Mesenchymal stem cell (in vitro differentiated cells and primary cell): ENCODE measurements at regions not wholly inside any gene's neighbourhood (a gene's known extent, or its start where the extent isn't known, plus 50 kb on each side); places are given as distances from the start of the nearest gene placed in this dataset.

Experiments used
- DNase-seq: peaks from one replicate; pipeline ENCODE4 v3.0.0-alpha.2; 2013
- H2AFZ ChIP-seq: one replicate; pipeline ENCODE4 v1.6.1; 2013; ENCODE audit warnings: low read depth, mild to moderate bottlenecking, control low read depth, inconsistent platforms, low read length, moderate library complexity
- H2AK5ac ChIP-seq: 2 replicates; pipeline ENCODE4 v1.6.1; 2013; ENCODE audit warnings: low read length, moderate library complexity, mild to moderate bottlenecking, inconsistent platforms; ENCODE audit not compliant: severe bottlenecking
- H2BK120ac ChIP-seq: one replicate; pipeline ENCODE4 v1.6.1; 2013; ENCODE audit warnings: low read depth, mild to moderate bottlenecking, inconsistent platforms, low read length, moderate library complexity
- H2BK12ac ChIP-seq, 2 experiments: one replicate each; pipeline ENCODE4 v1.6.1; 2013; ENCODE audit warnings: inconsistent platforms in 2 of 2, low read length in 2 of 2, mild to moderate bottlenecking in 2 of 2, moderate library complexity in 2 of 2, control low read depth in 1 of 2
- H2BK15ac ChIP-seq: one replicate; pipeline ENCODE4 v1.6.1; 2013; ENCODE audit warnings: mild to moderate bottlenecking, low read depth, inconsistent platforms; ENCODE audit not compliant: poor library complexity, severe bottlenecking
- H2BK5ac ChIP-seq: 2 replicates; pipeline ENCODE4 v1.6.1; 2013; ENCODE audit warnings: low read depth, mild to moderate bottlenecking, low read length, control low read depth, inconsistent platforms; ENCODE audit not compliant: poor library complexity, severe bottlenecking
- H3K14ac ChIP-seq, 2 experiments: one replicate each; pipeline ENCODE4 v1.6.1; 2013; ENCODE audit warnings: inconsistent platforms in 2 of 2, low read length in 2 of 2, control low read depth in 1 of 2, mild to moderate bottlenecking in 1 of 2, moderate library complexity in 1 of 2
- H3K18ac ChIP-seq, 2 experiments: one replicate each; pipeline ENCODE4 v1.6.1; 2013; ENCODE audit warnings: inconsistent platforms in 2 of 2, low read length in 2 of 2, control low read depth in 1 of 2, low read depth in 1 of 2, mild to moderate bottlenecking in 1 of 2
- H3K23ac ChIP-seq, 2 experiments: one replicate each; pipeline ENCODE4 v1.6.1; 2013; ENCODE audit warnings: inconsistent platforms in 2 of 2, low read length in 2 of 2, mild to moderate bottlenecking in 2 of 2, moderate library complexity in 2 of 2, control low read depth in 1 of 2
- H3K27ac ChIP-seq: 2 replicates; pipeline ENCODE4 v1.5.1; 2013; ENCODE audit warnings: mild to moderate bottlenecking, moderate library complexity, low read length, control low read depth, inconsistent platforms; ENCODE audit not compliant: poor library complexity, severe bottlenecking
- H3K27me3 ChIP-seq, 2 experiments: 2 replicates each; pipeline versions ENCODE4 v1.6.1 to v1.7.0; 2013; ENCODE audit warnings: low read length in 2 of 2, mild to moderate bottlenecking in 2 of 2, moderate library complexity in 2 of 2, control low read depth in 1 of 2, inconsistent platforms in 1 of 2; ENCODE audit not compliant: control insufficient read depth in 1 of 2, insufficient read depth in 1 of 2
- H3K36me3 ChIP-seq, 2 experiments: 2 replicates each; pipeline versions ENCODE4 v1.6.1 to v1.7.0; 2013; ENCODE audit warnings: low read length in 2 of 2, control low read depth in 1 of 2, inconsistent platforms in 1 of 2, low read depth in 1 of 2, mild to moderate bottlenecking in 1 of 2; ENCODE audit not compliant: insufficient read depth in 2 of 2, control insufficient read depth in 1 of 2
- H3K4ac ChIP-seq, 2 experiments: one replicate each; pipeline ENCODE4 v1.6.1; 2013; ENCODE audit warnings: inconsistent platforms in 2 of 2, low read length in 2 of 2, mild to moderate bottlenecking in 2 of 2, moderate library complexity in 2 of 2, control low read depth in 1 of 2, low read depth in 1 of 2
- H3K4me1 ChIP-seq: 2 replicates; pipeline ENCODE4 v1.6.1; 2013; ENCODE audit warnings: low read depth, low read length, control low read depth; ENCODE audit not compliant: control insufficient read depth, insufficient read depth
- H3K4me2 ChIP-seq: 2 replicates; pipeline ENCODE4 v1.6.1; 2013; ENCODE audit warnings: low read length, mild to moderate bottlenecking, inconsistent platforms; ENCODE audit not compliant: poor library complexity, severe bottlenecking
- H3K4me3 ChIP-seq, 2 experiments: 2 replicates each; pipeline versions ENCODE4 v1.5.1 to v1.7.0; 2013; ENCODE audit warnings: low read length in 2 of 2, mild to moderate bottlenecking in 2 of 2, control low read depth in 1 of 2, low read depth in 1 of 2; ENCODE audit not compliant: insufficient read depth in 1 of 2
- H3K79me1 ChIP-seq: replicated peaks from 2 replicates; pipeline ENCODE4 v1.6.1; 2013; ENCODE audit warnings: mild to moderate bottlenecking, control low read depth, low read length, inconsistent platforms; ENCODE audit not compliant: poor library complexity, severe bottlenecking
- H3K9ac ChIP-seq: 2 replicates; pipeline ENCODE4 v1.7.0; 2013; ENCODE audit warnings: mild to moderate bottlenecking, low read length, moderate library complexity
- H3K9me3 ChIP-seq: 2 replicates; pipeline ENCODE4 v1.7.0; 2013; ENCODE audit warnings: mild to moderate bottlenecking, low read length; ENCODE audit not compliant: control insufficient read depth
- H4K8ac ChIP-seq: one replicate; pipeline ENCODE4 v1.6.1; 2013; ENCODE audit warnings: inconsistent platforms, mild to moderate bottlenecking, low read length, moderate library complexity
- H4K91ac ChIP-seq: one replicate; pipeline ENCODE4 v1.6.1; 2013; ENCODE audit warnings: mild to moderate bottlenecking, low read length, inconsistent platforms
- WGBS: methylation state at CpG from one replicate; pipeline ENCODE4 v1.1.7; 2013; ENCODE audit warnings: mixed read lengths; 5-methylcytosine and 5-hydroxymethylcytosine counted together

DNA sequence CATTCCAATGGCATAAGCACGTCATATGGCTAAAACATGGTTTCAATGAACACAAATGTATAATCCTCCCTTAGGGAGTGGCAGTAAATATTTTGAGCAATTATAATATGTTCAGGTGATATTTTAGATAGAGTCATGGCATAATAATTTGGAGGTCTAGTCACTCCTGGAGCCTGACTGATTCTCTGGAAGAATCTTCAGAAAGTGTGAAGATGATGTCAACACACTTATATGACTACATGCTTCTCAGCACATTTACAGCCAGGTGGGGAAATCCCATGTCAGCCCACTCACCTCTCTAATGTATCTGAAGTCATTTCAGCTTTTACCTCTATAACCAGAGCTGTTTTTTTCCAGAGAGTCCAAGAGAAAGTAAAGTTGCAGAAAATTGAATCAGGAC lies 474.8 kb downstream of the SHISA9 start:
- Histone ChIP-seq H3K4me3 (no peak overlapping the region), H2BK12ac (no peak overlapping the region), H3K27me3 (no peaks in the 10 kb centered on the region), H3K9ac (no peak overlapping the region), H3K4ac (no peak overlapping the region), H3K9me3 (peaks cover 29% of the 10 kb centered on the region), H3K36me3 (no peaks in the 10 kb centered on the region), H3K4me2 (no peak overlapping the region), H3K14ac (no peak overlapping the region), H2BK15ac (no peak overlapping the region), H2BK5ac (no peak overlapping the region), H4K91ac (no peak overlapping the region), H2BK120ac (no peak overlapping the region), H4K8ac (no peak overlapping the region), H3K27ac (no peak overlapping the region), H3K18ac (no peak overlapping the region), H3K79me1 (no peaks in the 10 kb centered on the region), H3K23ac (no peak overlapping the region), H3K4me1 (peaks cover 2% of the 10 kb centered on the region), H2AK5ac (no peak overlapping the region), H2AFZ (no peak overlapping the region)
- WGBS = no CpG with 5 or more reads among the region's 1 CpG
- no peak for DNase-seq

- Histone ChIP-seq H2AK5ac (no peak overlapping the region), H2AFZ (no peak overlapping the region), H3K79me1 (no peaks in the 10 kb centered on the region), H2BK15ac (no peak overlapping the region), H3K36me3 (no peaks in the 10 kb centered on the region), H3K9me3 (peaks cover 32% of the 10 kb centered on the region), H2BK120ac (no peak overlapping the region), H3K27ac (no peak overlapping the region), H3K4ac (no peak overlapping the region), H3K4me1 (peaks cover 2% of the 10 kb centered on the region), H3K9ac (no peak overlapping the region), H3K27me3 (no peaks in the 10 kb centered on the region), H2BK5ac (no peak overlapping the region), H3K4me2 (no peak overlapping the region), H3K23ac (no peak overlapping the region), H3K18ac (no peak overlapping the region), H2BK12ac (no peak overlapping the region), H4K91ac (no peak overlapping the region), H3K4me3 (no peak overlapping the region), H4K8ac (no peak overlapping the region), H3K14ac (no peak overlapping the region)
- 57% methylated on average over 3 of the region's 3 CpGs for WGBS
- no peak for DNase-seq
Measured at GRCh38 chr16:13377143-13377542, 475.7 kb downstream of the SHISA9 start.

DNA sequence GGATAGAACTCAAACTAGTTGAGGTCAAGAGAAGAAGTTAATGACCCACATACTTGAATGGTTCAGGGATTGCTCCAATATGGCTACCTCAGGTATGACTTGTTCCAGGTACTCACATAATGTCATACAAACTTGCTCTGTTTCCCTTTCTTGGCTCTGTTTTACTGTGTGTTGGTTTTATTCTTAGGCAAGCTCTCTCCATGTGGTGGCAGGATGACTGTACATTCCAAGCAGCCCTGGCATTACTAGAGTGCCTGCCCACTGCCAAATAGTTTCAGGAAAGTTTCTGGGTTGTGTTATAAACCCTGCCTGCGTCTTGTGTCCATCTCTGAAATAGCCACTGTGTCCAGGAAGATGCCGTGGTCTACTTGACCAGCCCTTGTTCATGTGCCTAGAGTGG lies 476.8 kb downstream of the SHISA9 start:
- H2BK5ac ChIP-seq = no peak overlapping the region
- no peak overlapping the region for H4K91ac ChIP-seq
- H2BK12ac ChIP-seq = no peak overlapping the region
- no peak overlapping the region for H3K4me2 ChIP-seq
- no peaks in the 10 kb centered on the region for H3K36me3 ChIP-seq
- no peaks in the 10 kb centered on the region for H3K79me1 ChIP-seq
- H2AFZ ChIP-seq = no peak overlapping the region
- WGBS = 46% methylated on average over 2 of the region's 2 CpGs
- H3K14ac ChIP-seq = no peak overlapping the region
- peaks cover 2% of the 10 kb centered on the region for H3K4me1 ChIP-seq
- H3K27me3 ChIP-seq = no peaks in the 10 kb centered on the region
- no peak overlapping the region for H2BK120ac ChIP-seq
- H3K9ac ChIP-seq = no peak overlapping the region
- no peak overlapping the region for H3K18ac ChIP-seq
- H3K4me3 ChIP-seq = no peak overlapping the region
- no peak overlapping the region for H3K23ac ChIP-seq
- H3K4ac ChIP-seq = no peak overlapping the region
- H2AK5ac ChIP-seq = no peak overlapping the region
- H2BK15ac ChIP-seq = no peak overlapping the region
- DNase-seq = no peak
- no peak overlapping the region for H4K8ac ChIP-seq
- H3K9me3 ChIP-seq = peaks cover 33% of the 10 kb centered on the region
- H3K27ac ChIP-seq = no peak overlapping the region

- H3K4me3 ChIP-seq = no peak overlapping the region
- H3K27me3 ChIP-seq = no peaks in the 10 kb centered on the region
- peaks cover 2% of the 10 kb centered on the region for H3K4me1 ChIP-seq
- no peak overlapping the region for H3K27ac ChIP-seq
- no peak overlapping the region for H3K14ac ChIP-seq
- H3K18ac ChIP-seq = no peak overlapping the region
- H2BK5ac ChIP-seq = no peak overlapping the region
- H4K91ac ChIP-seq = no peak overlapping the region
- H3K9me3 ChIP-seq = peaks cover 36% of the 10 kb centered on the region
- no peak for DNase-seq
- no peak overlapping the region for H2AK5ac ChIP-seq
- H3K23ac ChIP-seq = no peak overlapping the region
- no peaks in the 10 kb centered on the region for H3K79me1 ChIP-seq
- H2AFZ ChIP-seq = no peak overlapping the region
- no peak overlapping the region for H3K4me2 ChIP-seq
- no peak overlapping the region for H4K8ac ChIP-seq
- H3K4ac ChIP-seq = no peak overlapping the region
- no peak overlapping the region for H2BK12ac ChIP-seq
- H2BK120ac ChIP-seq = no peak overlapping the region
- H3K36me3 ChIP-seq = no peaks in the 10 kb centered on the region
- WGBS = 44% methylated on average over 3 of the region's 3 CpGs
- H2BK15ac ChIP-seq = no peak overlapping the region
- no peak overlapping the region for H3K9ac ChIP-seq
Measured at GRCh38 chr16:13379266-13379665, 477.9 kb downstream of the SHISA9 start.
